Umbilical cord (tissue), 1 donor: ENCODE measurements at regions not wholly inside any gene's neighbourhood (a gene's known extent, or its start where the extent isn't known, plus 50 kb on each side); places are given as distances from the start of the nearest gene placed in this dataset.

Source experiments
- DNase-seq: peaks from one replicate; pipeline ENCODE4 v3.0.0-alpha.2; 2015; ENCODE audit warnings: low spot score

GRCh38 chr6:137271245-137272183 is 52.3 kb upstream of the IFNGR1 start:
- peak; percentile 66 for DNase-seq

- no peak for DNase-seq
These were observed 50.6 kb upstream of the IFNGR1 start for GRCh38 chr6:137269803-137270202.

- DNase-seq = no peak
These were observed 50.2 kb upstream of the IFNGR1 start for GRCh38 chr6:137269347-137269746.
